Stimulated activated CD4-positive, alpha-beta T cell treated with anti-CD3 and anti-CD28 coated beads, Interleukin-15, amount 100 ng/mL, for 24 hours (primary cell): ENCODE measurements at regions not wholly inside any gene's neighbourhood (a gene's known extent, or its start where the extent isn't known, plus 50 kb on each side); places are given as distances from the start of the nearest gene placed in this dataset.
"Not testable (repeated sequence)": the region's sequence is repeated elsewhere in the genome, so short reads cannot be mapped to it uniquely, and the experiment has no call there.

Experiments
- DNase-seq: peaks from one replicate; pipeline ENCODE4 v3.0.0-alpha.2; 2020

DNA sequence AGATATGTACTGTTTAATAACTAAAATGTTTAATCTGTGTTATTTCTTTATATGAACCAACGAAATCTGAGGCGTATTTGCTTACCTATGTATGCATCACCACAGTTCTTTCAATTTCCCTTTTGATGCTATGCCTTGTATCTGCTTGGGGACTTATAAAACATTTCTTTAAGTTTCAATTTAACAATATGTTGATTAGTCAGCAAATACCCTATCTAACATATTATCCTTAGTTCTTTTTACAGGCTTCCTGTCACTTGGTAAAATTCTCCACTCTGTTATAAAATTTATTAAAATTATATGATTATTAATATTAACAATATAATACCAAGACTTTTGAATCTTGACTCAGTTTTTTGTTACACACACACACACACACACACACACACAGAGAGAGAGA lies 174.3 kb downstream of the CPS1 start:
- no peak for DNase-seq

GRCh38 chr2:210746826-210747225 lies 190.4 kb downstream of the CPS1 start:
- DNase-seq = not testable (repeated sequence)

DNA sequence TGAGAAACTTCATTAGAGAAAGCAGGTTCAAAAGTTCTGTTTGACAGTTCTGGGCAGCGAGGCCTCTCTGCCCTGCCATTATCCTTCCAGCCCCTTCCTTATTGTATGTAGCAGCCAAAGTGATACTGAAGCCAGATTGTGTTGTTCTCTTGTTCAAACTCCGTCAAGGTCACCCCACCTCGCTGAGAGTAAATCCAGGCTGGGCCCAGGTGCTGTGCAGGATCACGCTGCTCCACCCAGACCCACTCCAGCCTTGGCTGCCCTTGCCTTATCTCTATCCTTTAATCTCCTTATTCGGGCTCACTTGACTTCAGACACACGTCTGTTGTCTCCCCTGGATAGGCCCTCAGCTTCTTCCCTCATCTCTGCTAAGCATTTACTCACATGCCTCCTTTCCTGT lies 196.1 kb downstream of the CPS1 start:
- no peak for DNase-seq

DNA sequence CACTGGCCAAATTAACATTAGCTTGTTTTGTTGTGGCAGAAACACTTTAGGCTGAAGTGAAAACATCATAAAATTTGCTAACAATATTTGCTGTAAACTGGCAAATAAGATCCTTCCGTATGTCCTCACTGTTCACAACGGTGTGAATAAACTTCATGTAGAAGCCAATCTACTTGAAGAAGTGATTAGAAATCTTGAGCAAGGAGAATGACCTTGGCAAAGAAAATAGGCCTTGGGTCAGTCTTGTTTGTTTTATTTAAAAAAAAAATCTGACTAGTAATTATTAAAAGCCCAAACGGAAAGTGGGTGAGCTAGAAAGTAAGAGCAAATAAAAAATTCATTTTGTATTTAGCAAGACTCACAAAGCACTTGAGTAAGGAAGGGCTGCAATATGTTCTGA lies 197.0 kb downstream of the CPS1 start:
- DNase-seq = no peak

GRCh38 chr2:210756855-210757254 lies 200.5 kb downstream of the CPS1 start:
- no peak for DNase-seq

- no peak for DNase-seq
Observed at GRCh38 chr2:210762604-210763588, 206.5 kb downstream of the CPS1 start.

- no peak for DNase-seq
Observed at GRCh38 chr2:210768329-210768910, 212.0 kb downstream of the CPS1 start.

DNA sequence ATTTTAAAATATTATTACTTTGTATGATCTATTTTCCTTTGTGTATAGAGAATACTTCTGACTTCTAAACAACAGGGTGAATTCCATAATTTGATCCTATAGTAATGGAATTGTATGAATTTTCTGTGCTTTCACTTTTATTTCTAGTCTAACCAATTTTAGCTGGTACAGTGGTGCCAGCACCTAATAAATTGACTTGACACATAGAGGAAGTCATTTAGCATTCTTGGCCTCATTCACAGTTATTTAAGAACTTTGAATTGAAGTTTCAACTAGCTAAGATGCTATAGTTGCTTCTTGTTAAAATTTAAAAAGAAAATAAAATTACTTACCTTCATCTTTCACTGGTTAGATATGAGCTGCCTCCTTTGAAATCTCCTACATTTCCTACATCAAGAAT lies 220.4 kb downstream of the CPS1 start:
- DNase-seq = no peak

DNA sequence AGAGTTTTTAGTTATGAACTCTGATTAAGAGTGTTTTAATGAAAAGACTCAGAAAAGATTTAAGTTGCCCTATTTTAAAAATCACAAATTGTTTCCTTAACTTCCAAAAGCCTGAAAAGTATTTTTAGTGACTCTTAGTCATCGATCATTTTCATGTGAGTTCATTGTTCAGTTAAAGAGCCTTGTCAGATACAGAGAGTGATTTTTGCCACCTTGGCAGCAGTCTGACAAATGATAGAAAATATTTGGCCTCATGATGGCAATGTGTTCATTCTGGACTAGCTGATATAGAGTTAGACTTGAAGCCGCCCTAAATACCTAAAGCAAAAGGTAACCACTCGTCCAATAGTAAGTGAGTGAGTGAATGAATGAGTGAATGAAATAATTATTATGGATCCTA lies 225.8 kb downstream of the CPS1 start:
- no peak for DNase-seq

DNA sequence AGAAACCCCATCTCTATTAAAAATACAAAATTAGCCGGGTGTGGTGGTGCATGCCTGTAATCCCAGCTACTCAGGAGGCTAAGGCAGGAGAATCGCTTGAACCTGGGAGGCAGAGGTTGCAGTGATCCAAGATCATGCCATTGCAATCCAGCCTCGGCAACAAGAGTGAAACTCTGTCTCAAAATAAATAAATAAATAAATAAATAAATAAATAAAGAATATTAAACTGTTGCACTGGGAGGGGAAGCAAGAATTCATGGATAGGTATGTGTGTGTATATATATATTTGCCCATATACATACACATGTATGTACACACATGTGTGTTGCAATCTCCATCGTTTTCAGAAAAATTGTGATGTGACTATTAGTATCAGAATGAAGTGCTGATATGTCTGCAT lies 231.4 kb downstream of the CPS1 start:
- not testable (repeated sequence) for DNase-seq

DNA sequence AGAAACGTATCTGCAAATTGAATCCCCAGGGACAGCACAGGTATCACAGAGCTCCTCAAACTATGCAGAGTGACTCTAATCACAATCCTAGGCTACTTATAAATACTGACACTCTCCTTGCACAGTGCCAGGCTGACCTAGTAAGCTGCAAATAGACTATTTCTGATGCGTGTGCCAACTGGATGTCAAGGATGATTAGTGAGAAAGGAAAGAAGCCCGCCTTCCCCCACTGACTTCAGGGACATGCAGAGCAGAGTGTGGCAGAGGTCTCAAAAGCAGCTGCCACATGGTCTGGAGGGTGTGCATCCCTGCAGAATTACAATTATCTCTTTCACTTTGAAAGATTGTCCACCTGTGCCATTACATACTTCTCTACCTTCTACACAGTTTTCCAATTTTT lies 235.6 kb downstream of the CPS1 start:
- no peak for DNase-seq

- no peak for DNase-seq
Observed at GRCh38 chr2:210795506-210795905, 239.1 kb downstream of the CPS1 start.

DNA sequence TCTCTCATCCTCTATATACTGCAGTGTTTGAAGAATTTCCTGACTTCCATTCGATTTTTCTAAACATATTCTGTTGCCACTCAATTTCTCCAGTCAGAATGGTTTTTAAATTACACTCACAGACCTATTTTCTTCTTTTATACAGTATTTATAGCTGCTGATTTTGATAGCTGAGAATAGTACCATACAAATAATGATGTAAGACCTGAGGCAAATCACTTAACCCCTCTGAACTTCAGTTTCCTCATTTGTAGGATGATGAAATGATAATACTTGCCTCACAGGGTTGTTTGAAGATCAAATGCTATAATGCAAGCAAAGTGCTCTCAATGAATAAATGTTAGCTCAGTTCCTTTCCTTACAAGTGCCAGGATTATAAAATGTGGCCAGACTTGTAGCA lies 241.8 kb downstream of the CPS1 start:
- no peak for DNase-seq

- no peak for DNase-seq
Observed at GRCh38 chr2:210814251-210815025, 258.0 kb downstream of the CPS1 start.

GRCh38 chr2:210816769-210817168 lies 260.4 kb downstream of the CPS1 start:
- no peak for DNase-seq

GRCh38 chr2:210818473-210818872 lies 262.1 kb downstream of the CPS1 start:
- DNase-seq = no peak

- DNase-seq = no peak
Observed at GRCh38 chr2:210833403-210833802, 277.0 kb downstream of the CPS1 start.

GRCh38 chr2:210839034-210839433 lies 282.6 kb downstream of the CPS1 start:
- DNase-seq = no peak

DNA sequence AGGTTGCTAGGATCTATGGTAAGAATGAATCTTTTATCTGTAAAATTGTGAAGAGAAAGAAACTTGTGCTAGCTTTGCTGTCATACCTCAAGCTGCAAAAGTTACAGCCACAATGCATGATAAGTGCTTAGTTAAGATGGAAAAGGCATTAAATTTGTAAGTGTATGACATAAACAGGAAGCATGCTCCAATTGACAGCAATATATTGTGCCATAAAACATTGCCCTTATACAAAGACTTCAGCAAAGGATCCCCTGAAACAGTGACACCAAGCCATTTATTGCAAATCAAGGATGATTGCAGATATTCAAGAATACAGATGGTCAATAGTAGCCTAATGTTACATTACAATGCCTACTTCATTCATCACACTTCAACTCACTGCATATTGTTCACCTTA lies 283.1 kb downstream of the CPS1 start:
- DNase-seq = no peak

GRCh38 chr2:210842896-210843295 lies 286.5 kb downstream of the CPS1 start:
- no peak for DNase-seq

DNA sequence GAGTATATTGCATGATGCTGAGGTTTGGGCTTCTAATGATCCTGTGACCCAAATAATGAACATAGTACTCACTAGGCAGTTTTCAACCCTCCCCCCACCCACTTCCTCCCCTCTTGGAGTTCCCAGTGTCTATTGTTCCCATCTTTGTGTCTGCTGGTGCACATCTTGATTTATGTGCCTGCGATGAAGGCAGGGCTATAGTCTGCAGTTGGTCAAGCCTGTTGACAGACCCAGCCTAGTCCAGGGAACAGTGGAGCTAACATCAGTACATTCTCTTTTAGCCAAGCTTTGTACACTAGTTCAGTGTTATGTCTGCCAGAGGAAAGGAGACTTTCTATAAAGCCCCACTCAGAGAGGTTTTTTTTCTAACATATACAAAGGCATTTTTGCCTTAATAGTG lies 287.6 kb downstream of the CPS1 start:
- DNase-seq = no peak

- no peak for DNase-seq
Observed at GRCh38 chr2:210859314-210859713, 302.9 kb downstream of the CPS1 start.

- DNase-seq = no peak
Observed at GRCh38 chr2:210860276-210860675, 303.9 kb downstream of the CPS1 start.
